Tibial artery (tissue), 4 donors: ENCODE measurements at regions not wholly inside any gene's neighbourhood (a gene's known extent, or its start where the extent isn't known, plus 50 kb on each side); places are given as distances from the start of the nearest gene placed in this dataset.
"Not testable (repeated sequence)": the region's sequence is repeated elsewhere in the genome, so short reads cannot be mapped to it uniquely, and the experiment has no call there.

Experiments used
- DNase-seq, 2 donors: peaks; one replicate each; pipeline ENCODE4 v3.0.0-alpha.2; 2019
- H3K27ac ChIP-seq, 2 donors: fragments of 200-600 bp; sonication (generic) in 1 of 2; 1 replicate in 1 of 2; 2 replicates in 1 of 2; pipeline ENCODE4 v1.5.1; 2018 to 2019; ENCODE audit warnings: mild to moderate bottlenecking in 1 of 2
- H3K27me3 ChIP-seq, 2 donors: fragments of 200-600 bp; sonication (generic) in 1 of 2; one replicate each; pipeline versions ENCODE4 v1.5.1 to v1.6.0; 2016 to 2019
- H3K36me3 ChIP-seq, 3 donors: fragments of 200-600 bp; sonication (generic) in 2 of 3; one replicate each; pipeline ENCODE4 v1.5.1; 2016 to 2019; ENCODE audit warnings: mild to moderate bottlenecking in 2 of 3
- H3K4me1 ChIP-seq, 4 donors: fragments of 200-600 bp; sonication (generic) in 2 of 4; 1 replicate in 3 of 4; 2 replicates in 1 of 4; pipeline ENCODE4 v1.5.1; 2016 to 2019
- H3K4me3 ChIP-seq, 2 donors: fragments of 200-600 bp; sonication (generic) in 1 of 2; 1 replicate in 1 of 2; 2 replicates in 1 of 2; pipeline ENCODE4 v1.5.1; 2018 to 2019; ENCODE audit warnings: mild to moderate bottlenecking in 2 of 2
- H3K9me3 ChIP-seq, 3 donors: fragments of 200-600 bp; sonication (generic) in 1 of 3; one replicate each; pipeline ENCODE4 v1.5.1; 2016 to 2019
- intact Hi-C: fragments of 100-400 bp; cut with DNase I; formaldehyde crosslinking; loops from one replicate; pipeline ENCODE4 v1.15.0; 2023; ENCODE audit warnings: low total_unique reads

GRCh38 chrX:92873359-92874055 lies 799.9 kb downstream of the NAP1L3 start:
- H3K4me1 ChIP-seq, DNase-seq, H3K27me3 ChIP-seq, H3K36me3 ChIP-seq, intact Hi-C loops, H3K9me3 ChIP-seq, H3K4me3 ChIP-seq: not testable (repeated sequence)
- H3K27ac ChIP-seq: peak overlapping the region in 1 of 2 donors; percentile 39

- H3K27ac ChIP-seq, H3K9me3 ChIP-seq, H3K4me1 ChIP-seq, DNase-seq, H3K36me3 ChIP-seq, intact Hi-C loops, H3K4me3 ChIP-seq, H3K27me3 ChIP-seq: not testable (repeated sequence)
These were observed 823.4 kb downstream of the NAP1L3 start for GRCh38 chrX:92849998-92850397.

DNA sequence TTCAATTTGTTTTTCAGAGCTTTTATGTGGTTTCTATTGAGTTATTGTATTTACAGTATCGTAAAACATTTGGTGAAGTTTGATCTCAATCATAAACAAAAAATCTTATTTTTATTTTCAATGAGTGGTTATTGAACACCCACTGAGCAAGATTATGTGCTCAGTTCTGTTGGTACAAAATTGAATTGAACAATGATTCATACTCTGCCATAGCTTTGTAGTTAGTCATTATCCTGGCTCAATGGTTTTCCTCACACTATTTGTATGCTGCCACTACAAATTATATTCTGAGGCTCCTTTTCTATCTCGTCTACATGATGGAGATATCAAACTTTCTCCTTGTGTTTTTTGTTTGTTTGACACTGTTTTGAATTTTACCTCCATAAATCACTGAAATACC lies 829.5 kb downstream of the NAP1L3 start:
- H3K27me3 ChIP-seq, H3K36me3 ChIP-seq, intact Hi-C loops, H3K4me3 ChIP-seq, H3K4me1 ChIP-seq, DNase-seq, H3K9me3 ChIP-seq, H3K27ac ChIP-seq: not testable (repeated sequence)

GRCh38 chrX:92832750-92833149 lies 840.6 kb downstream of the NAP1L3 start:
- not testable (repeated sequence) for H3K27ac ChIP-seq

DNA sequence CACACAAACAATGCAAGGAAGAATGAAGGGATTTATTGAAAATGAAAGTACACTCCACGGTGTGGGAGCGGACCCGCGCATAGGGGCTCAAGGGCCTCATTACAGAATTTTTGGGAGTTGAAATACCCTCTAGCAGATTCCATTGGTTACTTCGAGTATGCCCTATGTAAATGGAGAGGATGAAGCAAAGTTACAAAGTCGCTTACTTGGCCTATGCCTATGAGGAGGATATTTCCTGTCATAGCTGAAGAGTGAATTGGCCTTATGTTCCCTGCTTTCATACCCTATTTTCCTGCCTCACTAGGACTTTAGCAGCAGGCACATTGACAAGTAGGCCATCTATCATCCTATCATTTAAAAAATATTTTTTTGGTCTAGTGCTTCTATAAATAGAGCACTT lies 843.3 kb downstream of the NAP1L3 start:
- H3K9me3 ChIP-seq, intact Hi-C loops, H3K4me1 ChIP-seq, H3K4me3 ChIP-seq, H3K27ac ChIP-seq, DNase-seq, H3K27me3 ChIP-seq, H3K36me3 ChIP-seq: not testable (repeated sequence)

More at GRCh38 chrX:92832750-92833149, 840.6 kb downstream of the NAP1L3 start:
- DNase-seq, H3K4me1 ChIP-seq, H3K36me3 ChIP-seq, intact Hi-C loops, H3K27me3 ChIP-seq, H3K4me3 ChIP-seq, H3K9me3 ChIP-seq: not testable (repeated sequence)

- H3K4me1 ChIP-seq, DNase-seq, H3K9me3 ChIP-seq, H3K4me3 ChIP-seq, H3K36me3 ChIP-seq, H3K27me3 ChIP-seq, H3K27ac ChIP-seq, intact Hi-C loops: not testable (repeated sequence)
These were observed 851.7 kb downstream of the NAP1L3 start for GRCh38 chrX:92821580-92822152.

DNA sequence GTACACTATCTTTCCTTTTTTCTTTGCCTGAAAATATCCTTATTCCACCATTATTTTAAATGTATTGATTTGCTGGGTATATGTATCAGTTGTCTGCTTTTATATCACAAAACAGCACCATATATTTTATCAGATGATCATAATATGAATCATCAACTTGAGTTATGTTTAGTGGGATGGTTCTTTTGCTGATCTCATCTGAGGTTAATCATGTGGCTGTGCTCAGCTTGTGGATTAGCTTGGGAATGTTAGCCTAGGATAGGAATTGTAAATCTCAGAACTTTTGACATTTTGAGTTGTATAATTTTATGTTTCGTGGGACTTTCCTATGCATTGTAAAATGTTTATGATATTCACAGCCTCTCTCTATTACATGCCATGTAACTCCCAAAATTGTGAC lies 881.3 kb downstream of the NAP1L3 start:
- intact Hi-C loops, H3K4me3 ChIP-seq, H3K9me3 ChIP-seq, DNase-seq, H3K4me1 ChIP-seq, H3K36me3 ChIP-seq, H3K27ac ChIP-seq, H3K27me3 ChIP-seq: not testable (repeated sequence)

GRCh38 chrX:92780075-92780474 lies 893.3 kb downstream of the NAP1L3 start:
- H3K4me1 ChIP-seq, intact Hi-C loops, H3K4me3 ChIP-seq, H3K27ac ChIP-seq, H3K27me3 ChIP-seq, H3K36me3 ChIP-seq, H3K9me3 ChIP-seq, DNase-seq: not testable (repeated sequence)

GRCh38 chrX:92774016-92774415 lies 899.4 kb downstream of the NAP1L3 start:
- H3K9me3 ChIP-seq, H3K4me1 ChIP-seq, H3K27ac ChIP-seq, DNase-seq, H3K4me3 ChIP-seq, intact Hi-C loops, H3K27me3 ChIP-seq, H3K36me3 ChIP-seq: not testable (repeated sequence)

DNA sequence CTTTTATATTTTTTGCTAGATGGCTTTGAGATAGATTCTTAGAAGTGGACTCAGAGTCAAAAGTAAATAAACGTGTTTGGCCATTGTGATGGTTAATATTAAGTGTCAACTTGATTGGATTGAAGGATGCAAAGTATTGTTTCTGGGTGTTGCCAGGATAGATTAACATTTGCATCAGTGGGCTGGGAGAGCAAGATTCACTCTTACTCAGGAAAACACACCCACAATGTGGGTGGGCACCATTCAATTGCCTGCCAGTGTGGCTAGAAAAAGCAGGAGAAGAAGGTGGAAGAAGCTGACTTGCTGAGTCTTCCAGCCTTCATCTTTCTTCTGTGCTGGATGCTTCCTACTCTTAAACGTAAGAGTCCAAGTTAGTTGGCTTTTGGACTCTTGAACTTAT lies 912.4 kb downstream of the NAP1L3 start:
- H3K27ac ChIP-seq, H3K4me3 ChIP-seq, H3K9me3 ChIP-seq, intact Hi-C loops, H3K27me3 ChIP-seq, H3K36me3 ChIP-seq, DNase-seq, H3K4me1 ChIP-seq: not testable (repeated sequence)
